ENCODE measurements at regions not wholly inside any gene's neighbourhood (a gene's known extent, or its start where the extent isn't known, plus 50 kb on each side); places are given as distances from the start of the nearest gene placed in this dataset.

GRCh38 chrX:131827935-131828334 lies 195.2 kb upstream of the STK26 start:
- Histone ChIP-seq H3K4me1 (no peaks in the 10 kb centered on the region), H3K9me3 (no peaks in the 10 kb centered on the region), H3K27me3 (ENCODE audit: insufficient read depth in 3 of 3, low read length in 2 of 3) (no peaks in the 10 kb centered on the region), H3K36me3 (ENCODE audit: insufficient read depth in 1 of 2, low read depth in 1 of 2) (no peaks in the 10 kb centered on the region), H3K27ac (no peak overlapping the region), H3K4me3 (no peak overlapping the region)
- DNase-seq = no peak
- no peak for TF ChIP-seq CTCF (IDR thresholded peaks at IDR 0.05)
- 57 to 69% (median 66%) methylated on average over 2 of the region's 2 CpGs for WGBS, 3 donors
- ATAC-seq = no peak
- intact Hi-C loops (cut with DNase I) = no loop called here

GRCh38 chrX:131828482-131828881 lies 194.6 kb upstream of the STK26 start:
- intact Hi-C loops (cut with DNase I) = no loop called here
- DNase-seq = no peak
- Histone ChIP-seq H3K9me3 (no peaks in the 10 kb centered on the region), H3K27ac (no peak overlapping the region), H3K27me3 (ENCODE audit: insufficient read depth in 3 of 3, low read length in 2 of 3) (no peaks in the 10 kb centered on the region), H3K36me3 (ENCODE audit: insufficient read depth in 1 of 2, low read depth in 1 of 2) (no peaks in the 10 kb centered on the region), H3K4me1 (no peaks in the 10 kb centered on the region), H3K4me3 (no peak overlapping the region)
- ATAC-seq = no peak
- TF ChIP-seq CTCF (IDR thresholded peaks at IDR 0.05) = no peak

GRCh38 chrX:131830400-131831184 lies 192.5 kb upstream of the STK26 start:
- Histone ChIP-seq H3K9me3 (no peaks in the 10 kb centered on the region), H3K27me3 (ENCODE audit: insufficient read depth in 3 of 3, low read length in 2 of 3) (peaks cover 0 to 6% (median 0%) of the 10 kb centered on the region in 3 donors), H3K36me3 (ENCODE audit: insufficient read depth in 1 of 2, low read depth in 1 of 2) (no peaks in the 10 kb centered on the region), H3K27ac (peak overlapping the region; percentile 67), H3K4me1 (no peaks in the 10 kb centered on the region), H3K4me3 (peak overlapping the region; percentile 62)
- intact Hi-C loops (cut with DNase I) = no loop called here
- peak; percentile 55 to 73 for DNase-seq
- TF ChIP-seq CTCF (IDR thresholded peaks at IDR 0.05) = peak; percentile 72
- ATAC-seq = peak; percentile 87 to 94 (median 90)
- WGBS, 3 donors = 22 to 36% (median 33%) methylated on average over 14 to 15 of the region's 15 CpGs

DNA sequence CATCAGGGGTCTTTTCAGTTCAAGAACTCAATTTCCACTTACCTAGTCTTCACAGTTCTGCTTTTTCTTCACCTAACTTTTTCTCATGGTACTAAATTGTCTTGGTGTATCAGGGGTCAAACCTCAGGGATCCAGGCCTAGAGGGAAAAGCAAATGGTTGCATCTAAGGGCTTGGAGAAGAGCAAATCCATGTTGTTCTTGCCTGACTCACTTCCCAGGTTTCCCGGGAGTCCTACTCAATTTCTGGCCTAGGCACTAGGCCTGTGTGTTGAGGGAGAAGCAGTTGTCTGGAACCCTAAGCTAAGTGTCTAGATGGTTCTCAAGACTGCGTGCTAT lies 191.9 kb upstream of the STK26 start:
- no peaks in the 10 kb centered on the region for H3K36me3 ChIP-seq (ENCODE audit: insufficient read depth in 1 of 2, low read depth in 1 of 2)
- intact Hi-C loops (cut with DNase I) = no loop called here
- no peaks in the 10 kb centered on the region for H3K4me1 ChIP-seq
- no peaks in the 10 kb centered on the region for H3K9me3 ChIP-seq
- TF ChIP-seq CTCF (IDR thresholded peaks at IDR 0.05) = no peak
- WGBS, 3 donors = 59 to 92% (median 76%) methylated on average over 1 to 2 of the region's 2 CpGs
- ATAC-seq (peak in 3 of 4 donors; percentile 6 to 42 (median 18)), DNase-seq (no peak)
- H3K27me3 ChIP-seq (ENCODE audit: insufficient read depth in 3 of 3, low read length in 2 of 3) = peaks cover 0 to 9% (median 0%) of the 10 kb centered on the region in 3 donors
- peak overlapping the region; percentile 62 for H3K4me3 ChIP-seq
- peak overlapping the region; percentile 67 for H3K27ac ChIP-seq

GRCh38 chrX:131836161-131836560 lies 186.9 kb upstream of the STK26 start:
- intact Hi-C loops (cut with DNase I) = no loop called here
- WGBS, 3 donors = 71 to 77% (median 73%) methylated on average over 3 of the region's 3 CpGs

More at GRCh38 chrX:131836161-131836560, 186.9 kb upstream of the STK26 start:
- TF ChIP-seq CTCF (IDR thresholded peaks at IDR 0.05) = no peak
- ATAC-seq (no peak), DNase-seq (no peak)
- H3K4me3 ChIP-seq = no peak overlapping the region
- no peak overlapping the region for H3K27ac ChIP-seq
- H3K4me1 ChIP-seq = no peaks in the 10 kb centered on the region
- no peaks in the 10 kb centered on the region for H3K36me3 ChIP-seq (ENCODE audit: insufficient read depth in 1 of 2, low read depth in 1 of 2)
- peaks cover 0 to 9% (median 0%) of the 10 kb centered on the region in 3 donors for H3K27me3 ChIP-seq (ENCODE audit: insufficient read depth in 3 of 3, low read length in 2 of 3)
- H3K9me3 ChIP-seq = no peaks in the 10 kb centered on the region
